Naive thymus-derived CD8-positive, alpha-beta T cell (primary cell): ENCODE measurements at regions not wholly inside any gene's neighbourhood (a gene's known extent, or its start where the extent isn't known, plus 50 kb on each side); places are given as distances from the start of the nearest gene placed in this dataset.
"Not testable (repeated sequence)": the region's sequence is repeated elsewhere in the genome, so short reads cannot be mapped to it uniquely, and the experiment has no call there.

Experiments
- ATAC-seq, 2 donors: fragments of 150-1000 bp; cut with Tn5 transposase in 1 of 2; sonication (Bioruptor Pico), chemical (Tn5 transposase) in 1 of 2; 1 replicate in 1 of 2; 2 replicates in 1 of 2; pipeline ENCODE4 v1.10.0; 2021; ENCODE audit warnings: mild to moderate bottlenecking in 2 of 2, moderate library complexity in 2 of 2
- POLR2A ChIA-PET: fragments of 350-600 bp; sonication (Branson Sonifier 250); formaldehyde crosslinking; loops from one replicate; lab custom pipeline; 2021; ENCODE audit warnings: antibody characterized with exemption; lab: Charles Lee
- DNase-seq, 10 donors: peaks; one replicate each; pipeline versions ENCODE4 v3.0.0 to v3.0.0-alpha.2; 2020 to 2022
- H3K27ac Mint-ChIP-seq, 10 donors: one replicate each; pipeline ENCODE4 v1.8.0; 2020 to 2022; ENCODE audit warnings: mild to moderate bottlenecking in 10 of 10, mixed read lengths in 10 of 10, moderate library complexity in 4 of 10, inconsistent platforms in 1 of 10
- H3K27me3 Mint-ChIP-seq, 5 donors: one replicate each; pipeline ENCODE4 v1.8.0; 2021 to 2022; ENCODE audit warnings: mixed read lengths in 5 of 5
- H3K36me3 Mint-ChIP-seq, 3 donors: one replicate each; pipeline ENCODE4 v1.8.0; 2020 to 2022; ENCODE audit warnings: mixed read lengths in 3 of 3, mild to moderate bottlenecking in 2 of 3, inconsistent platforms in 1 of 3
- H3K4me1 Mint-ChIP-seq, 4 donors: one replicate each; pipeline ENCODE4 v1.8.0; 2021 to 2022; ENCODE audit warnings: mixed read lengths in 4 of 4
- H3K4me3 Mint-ChIP-seq, 10 donors: one replicate each; pipeline ENCODE4 v1.8.0; 2020 to 2022; ENCODE audit warnings: mild to moderate bottlenecking in 10 of 10, mixed read lengths in 10 of 10, moderate library complexity in 6 of 10, inconsistent platforms in 1 of 10
- H3K9me3 Mint-ChIP-seq, 9 donors: one replicate each; pipeline ENCODE4 v1.8.0; 2020 to 2022; ENCODE audit warnings: mixed read lengths in 9 of 9, mild to moderate bottlenecking in 3 of 9, inconsistent platforms in 1 of 9, moderate library complexity in 1 of 9

DNA sequence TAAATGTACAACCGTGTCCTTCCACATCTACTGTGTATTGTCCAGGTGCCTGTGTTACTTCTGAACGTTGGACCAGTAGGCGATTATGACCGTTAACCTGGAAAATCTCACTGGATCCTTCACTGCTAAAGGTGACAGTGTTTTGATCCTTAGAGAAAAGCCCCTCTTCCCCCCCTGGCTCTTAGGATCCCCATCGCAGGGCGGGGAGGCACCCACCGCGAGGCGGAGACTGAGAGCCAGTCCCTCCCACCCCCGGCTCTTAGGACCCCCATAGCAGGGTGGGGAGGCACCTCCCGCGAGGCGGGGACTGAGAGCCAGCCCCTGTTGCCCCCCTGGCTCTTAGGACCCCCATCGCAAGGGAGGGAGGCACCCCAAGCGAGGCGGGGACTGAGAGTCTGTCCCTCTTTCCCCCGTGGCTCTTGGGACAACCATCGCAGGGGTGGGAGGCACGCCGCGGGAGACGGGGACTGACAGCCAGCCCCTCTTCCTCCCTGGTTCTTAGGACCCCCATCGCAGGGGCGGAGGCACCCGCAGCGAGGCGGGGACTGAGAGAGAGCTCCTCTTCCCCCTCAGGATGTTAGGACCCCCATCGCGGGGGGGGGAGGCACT lies 194.3 kb upstream of the PZP start:
- H3K4me1 Mint-ChIP-seq, POLR2A ChIA-PET, H3K27ac Mint-ChIP-seq, H3K9me3 Mint-ChIP-seq, H3K4me3 Mint-ChIP-seq, H3K27me3 Mint-ChIP-seq, H3K36me3 Mint-ChIP-seq, DNase-seq: not testable (repeated sequence)
- ATAC-seq = peak in 1 of 2 donors; percentile 55

DNA sequence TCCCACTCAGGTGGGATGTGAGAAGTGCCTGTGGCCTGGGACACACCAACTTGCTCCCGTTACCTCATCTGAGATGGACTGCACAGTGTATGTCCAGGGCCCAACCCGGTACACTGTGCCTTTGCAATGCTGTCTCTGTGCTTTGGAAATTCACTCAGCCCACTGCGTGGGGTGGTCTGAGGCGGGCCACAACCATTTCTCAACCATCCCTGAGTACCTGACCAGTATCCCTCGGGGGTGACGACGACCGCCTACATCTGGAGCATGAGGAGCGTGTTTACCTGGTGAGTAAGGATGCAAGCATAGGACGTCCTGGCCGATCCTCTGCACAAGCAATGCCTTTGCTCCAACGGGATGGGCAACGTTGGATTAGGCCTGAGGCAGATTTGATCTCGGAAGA lies 188.2 kb upstream of the PZP start:
- H3K27me3 Mint-ChIP-seq, ATAC-seq: not testable (repeated sequence)

DNA sequence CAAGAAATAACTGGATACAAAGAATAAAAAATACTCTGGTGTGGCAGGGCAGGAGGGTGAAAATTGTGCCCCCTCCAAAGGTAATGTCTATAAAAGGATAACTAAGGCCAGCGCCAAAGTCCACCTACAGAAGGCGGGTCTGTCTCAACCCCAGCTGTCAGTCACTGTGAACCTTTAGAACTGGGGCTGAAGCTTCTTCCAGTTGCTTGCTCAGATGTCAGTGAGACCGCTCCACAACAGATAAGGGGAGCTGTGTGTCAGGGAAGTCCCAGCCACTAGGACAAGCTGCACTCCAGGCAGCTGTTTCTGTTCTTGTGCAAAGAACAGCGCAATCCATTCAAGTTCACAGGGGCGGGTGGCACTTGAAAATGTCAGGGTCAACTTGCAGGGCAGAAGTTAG lies 187.0 kb upstream of the PZP start:
- peaks cover 0 to 10% (median 5%) of the 10 kb centered on the region in 3 donors for H3K36me3 Mint-ChIP-seq
- H3K27ac Mint-ChIP-seq, DNase-seq, H3K4me3 Mint-ChIP-seq, H3K27me3 Mint-ChIP-seq, POLR2A ChIA-PET, H3K4me1 Mint-ChIP-seq, ATAC-seq, H3K9me3 Mint-ChIP-seq: not testable (repeated sequence)

More for the DNA sequence above, 188.2 kb upstream of the PZP start:
- DNase-seq, H3K4me3 Mint-ChIP-seq, H3K4me1 Mint-ChIP-seq, H3K9me3 Mint-ChIP-seq, POLR2A ChIA-PET, H3K27ac Mint-ChIP-seq: not testable (repeated sequence)
- peaks cover 0 to 10% (median 5%) of the 10 kb centered on the region in 3 donors for H3K36me3 Mint-ChIP-seq

DNA sequence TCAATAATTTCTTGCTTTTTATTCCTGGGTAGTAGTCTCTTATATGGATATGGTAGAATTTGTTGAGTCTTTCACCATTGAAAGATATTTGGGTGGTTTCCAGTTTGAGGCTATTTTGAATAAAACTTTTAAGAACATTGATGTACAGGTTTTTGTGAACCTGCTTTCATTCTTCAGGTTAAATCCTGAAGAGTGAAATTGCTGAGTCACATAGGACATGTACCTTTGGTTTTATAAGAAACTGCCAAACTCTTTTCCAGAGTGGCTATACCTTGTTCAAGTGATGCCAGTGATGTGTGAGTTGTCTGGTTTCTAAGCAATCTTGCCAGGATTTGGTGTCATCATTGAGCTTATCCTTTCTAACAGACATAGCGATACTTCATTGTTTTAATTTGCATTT lies 184.6 kb upstream of the PZP start:
- no peak for DNase-seq
- Mint-ChIP-seq H3K4me1 (peaks cover 2 to 14% (median 6%) of the 10 kb centered on the region in 4 donors), H3K4me3 (no peak overlapping the region), H3K27ac (no peak overlapping the region), H3K9me3 (no peaks in the 10 kb centered on the region), H3K36me3 (peaks cover 0 to 9% (median 5%) of the 10 kb centered on the region in 3 donors), H3K27me3 (peaks cover 0 to 4% (median 0%) of the 10 kb centered on the region in 5 donors)
- POLR2A ChIA-PET = no interaction called here
- ATAC-seq = no peak

DNA sequence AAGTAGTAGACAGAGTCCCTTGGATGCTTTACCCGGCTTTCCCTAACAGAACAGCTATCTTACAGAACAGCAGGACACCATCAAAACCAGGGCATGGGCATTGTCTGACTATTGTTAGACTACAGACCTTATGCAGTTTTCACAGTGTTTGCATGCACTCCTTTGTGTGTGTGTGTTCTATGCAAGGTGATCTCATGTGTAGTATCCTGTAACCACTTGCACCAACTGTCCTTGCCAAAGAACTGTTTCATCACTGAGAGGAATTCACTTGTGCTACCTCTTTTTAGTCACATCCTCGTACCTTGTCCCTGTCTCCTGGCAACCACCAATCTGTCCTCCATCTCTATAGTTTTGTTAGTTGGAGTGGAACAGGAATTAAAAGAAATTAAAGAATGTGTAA lies 183.6 kb upstream of the PZP start:
- POLR2A ChIA-PET = interaction anchor here (0.8 kb wide), 1 partner anchor 8 kb away, joined by 3 read pairs; no protein-coding TSS in a partner anchor

DNA sequence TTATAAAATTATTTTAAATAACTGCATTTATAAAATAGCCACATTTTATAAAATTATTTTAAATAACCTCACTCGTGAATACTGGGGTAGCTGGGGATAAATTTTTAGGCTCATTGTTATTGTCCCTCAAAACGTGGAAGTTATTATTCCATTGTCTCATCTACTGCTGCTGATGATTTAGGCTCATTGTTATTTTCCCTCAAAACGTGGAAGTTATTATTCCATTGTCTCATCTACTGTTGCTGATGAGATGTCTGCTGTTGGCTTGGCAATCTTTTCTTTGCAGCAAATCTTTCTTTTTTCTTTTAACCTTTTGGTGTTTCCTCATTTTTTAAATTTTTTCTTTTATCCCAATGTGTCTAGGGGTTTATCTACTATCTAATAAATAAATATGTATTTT lies 182.6 kb upstream of the PZP start:
- DNase-seq (no peak), ATAC-seq (no peak)
- peaks cover 0 to 2% (median 0%) of the 10 kb centered on the region in 9 donors for H3K9me3 Mint-ChIP-seq
- H3K27ac Mint-ChIP-seq = no peak overlapping the region
- peaks cover 5 to 22% (median 13%) of the 10 kb centered on the region in 4 donors for H3K4me1 Mint-ChIP-seq
- no peak overlapping the region for H3K4me3 Mint-ChIP-seq
- POLR2A ChIA-PET = no interaction called here
- no peaks in the 10 kb centered on the region for H3K27me3 Mint-ChIP-seq
- no peaks in the 10 kb centered on the region for H3K36me3 Mint-ChIP-seq

More for the DNA sequence above, 183.6 kb upstream of the PZP start:
- Mint-ChIP-seq H3K4me1 (peaks cover 5 to 22% (median 13%) of the 10 kb centered on the region in 4 donors), H3K9me3 (no peaks in the 10 kb centered on the region), H3K27ac (peak overlapping the region in 1 of 10 donors; percentile 7), H3K4me3 (no peak overlapping the region), H3K27me3 (peaks cover 0 to 3% (median 0%) of the 10 kb centered on the region in 5 donors), H3K36me3 (peaks cover 0 to 7% (median 3%) of the 10 kb centered on the region in 3 donors)
- no peak for DNase-seq
- ATAC-seq = no peak

DNA sequence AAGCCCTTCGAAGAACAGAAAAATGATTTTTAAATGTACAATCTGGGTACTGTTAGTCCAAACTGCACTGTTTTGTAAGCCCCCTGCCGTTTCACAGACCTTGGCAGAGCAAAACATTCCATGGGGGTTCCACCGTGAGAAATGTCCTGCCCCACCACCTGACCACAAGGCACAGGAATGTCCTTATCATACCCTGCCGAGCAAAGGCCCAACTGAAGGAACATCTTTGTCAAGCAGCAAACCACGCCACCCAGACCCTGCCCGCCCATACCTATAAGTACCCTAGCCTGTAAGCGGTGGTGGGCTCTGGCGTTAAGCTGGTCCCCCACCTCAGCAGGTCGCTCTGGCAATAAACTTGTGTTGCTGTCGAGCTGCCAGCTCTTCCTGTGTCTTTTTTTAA lies 181.6 kb upstream of the PZP start:
- peaks cover 5 to 22% (median 13%) of the 10 kb centered on the region in 4 donors for H3K4me1 Mint-ChIP-seq
- no peak overlapping the region for H3K27ac Mint-ChIP-seq
- H3K36me3 Mint-ChIP-seq = no peaks in the 10 kb centered on the region
- H3K9me3 Mint-ChIP-seq = peaks cover 0 to 2% (median 0%) of the 10 kb centered on the region in 9 donors
- POLR2A ChIA-PET = no interaction called here
- ATAC-seq (no peak), DNase-seq (no peak)
- no peak overlapping the region for H3K4me3 Mint-ChIP-seq
- H3K27me3 Mint-ChIP-seq = no peaks in the 10 kb centered on the region

DNA sequence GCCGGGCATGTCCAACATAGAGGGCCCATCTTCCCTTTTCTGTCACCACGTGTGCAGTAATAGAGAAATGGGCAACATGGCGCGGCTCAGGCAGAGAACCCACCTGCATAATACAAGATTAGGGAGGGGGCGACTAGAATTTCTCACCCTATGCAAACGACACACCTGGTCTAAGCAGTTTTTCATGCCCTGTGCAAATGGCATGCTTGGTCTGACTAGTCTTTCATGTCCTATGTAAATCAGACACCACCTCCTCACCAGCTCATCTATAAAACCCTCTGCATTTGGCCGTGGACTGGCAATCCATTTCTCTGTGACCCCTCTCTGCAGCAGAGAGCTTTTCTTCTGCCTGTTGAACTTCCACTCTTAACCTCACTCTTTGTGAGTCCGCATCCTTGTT lies 180.2 kb upstream of the PZP start:
- H3K27me3 Mint-ChIP-seq = no peaks in the 10 kb centered on the region
- ATAC-seq = no peak
- peak overlapping the region in 1 of 10 donors; percentile 16 for H3K27ac Mint-ChIP-seq
- POLR2A ChIA-PET = no interaction called here
- peak overlapping the region in 1 of 10 donors; percentile 2 for H3K4me3 Mint-ChIP-seq
- H3K36me3 Mint-ChIP-seq = no peaks in the 10 kb centered on the region
- DNase-seq = no peak
- H3K4me1 Mint-ChIP-seq = peaks cover 5 to 22% (median 13%) of the 10 kb centered on the region in 4 donors
- H3K9me3 Mint-ChIP-seq = peaks cover 0 to 2% (median 0%) of the 10 kb centered on the region in 9 donors

DNA sequence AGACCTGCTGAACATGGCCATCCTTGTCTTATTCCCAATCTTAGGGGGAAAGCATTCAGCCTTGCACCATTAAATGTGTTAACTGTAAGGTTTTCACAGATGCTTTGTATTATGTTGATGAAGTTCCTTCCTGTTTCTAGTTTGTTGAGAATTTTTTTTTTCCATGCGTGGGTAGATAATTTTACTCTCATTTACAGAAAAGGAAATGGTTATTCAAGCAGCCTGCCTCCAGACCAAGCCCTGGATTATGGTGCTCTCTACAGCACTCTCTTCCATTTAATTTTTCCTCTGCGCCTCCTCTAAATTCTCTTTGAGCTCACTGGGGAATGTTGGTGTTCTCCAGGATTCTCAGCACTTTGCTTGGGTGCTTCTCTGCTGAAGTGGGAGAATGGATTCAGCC lies 179.3 kb upstream of the PZP start:
- peak overlapping the region in 6 of 10 donors; percentile 35 to 55 (median 44) for H3K27ac Mint-ChIP-seq
- no peaks in the 10 kb centered on the region for H3K36me3 Mint-ChIP-seq
- no peaks in the 10 kb centered on the region for H3K27me3 Mint-ChIP-seq
- H3K4me3 Mint-ChIP-seq = peak overlapping the region in 3 of 10 donors; percentile 1 to 20 (median 14)
- no peak for ATAC-seq
- H3K9me3 Mint-ChIP-seq = peaks cover 0 to 2% (median 0%) of the 10 kb centered on the region in 9 donors
- peaks cover 5 to 22% (median 13%) of the 10 kb centered on the region in 4 donors for H3K4me1 Mint-ChIP-seq
- DNase-seq = no peak
- POLR2A ChIA-PET = no interaction called here

DNA sequence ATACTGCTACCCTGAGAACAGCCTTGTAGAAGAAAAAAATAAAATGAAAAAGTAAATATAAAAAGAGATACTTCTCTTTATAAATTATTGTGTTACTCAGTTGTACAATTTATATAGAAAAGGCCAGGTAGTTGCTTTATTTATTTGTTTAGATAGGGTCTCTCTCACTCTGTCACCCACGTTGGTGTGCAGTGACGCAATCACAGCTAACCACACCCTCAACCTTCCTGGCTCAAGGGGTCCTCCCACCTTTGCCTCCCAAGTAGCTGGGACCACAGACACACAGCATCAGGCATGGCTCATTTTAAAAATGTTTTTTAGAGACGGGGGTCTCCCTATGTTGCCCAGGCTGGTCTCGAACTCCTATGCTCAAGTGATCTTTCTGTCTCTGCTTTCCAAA lies 175.4 kb upstream of the PZP start:
- peaks cover 4 to 16% (median 12%) of the 10 kb centered on the region in 4 donors for H3K4me1 Mint-ChIP-seq
- POLR2A ChIA-PET = interaction anchor here (0.6 kb wide), 1 partner anchor 8 kb away, joined by 3 read pairs; no protein-coding TSS in a partner anchor
- H3K36me3 Mint-ChIP-seq = no peaks in the 10 kb centered on the region
- peaks cover 0 to 1% (median 0%) of the 10 kb centered on the region in 5 donors for H3K27me3 Mint-ChIP-seq
- no peak for ATAC-seq
- H3K9me3 Mint-ChIP-seq = peaks cover 0 to 2% (median 0%) of the 10 kb centered on the region in 9 donors
- no peak for DNase-seq
- no peak overlapping the region for H3K4me3 Mint-ChIP-seq
- no peak overlapping the region for H3K27ac Mint-ChIP-seq

DNA sequence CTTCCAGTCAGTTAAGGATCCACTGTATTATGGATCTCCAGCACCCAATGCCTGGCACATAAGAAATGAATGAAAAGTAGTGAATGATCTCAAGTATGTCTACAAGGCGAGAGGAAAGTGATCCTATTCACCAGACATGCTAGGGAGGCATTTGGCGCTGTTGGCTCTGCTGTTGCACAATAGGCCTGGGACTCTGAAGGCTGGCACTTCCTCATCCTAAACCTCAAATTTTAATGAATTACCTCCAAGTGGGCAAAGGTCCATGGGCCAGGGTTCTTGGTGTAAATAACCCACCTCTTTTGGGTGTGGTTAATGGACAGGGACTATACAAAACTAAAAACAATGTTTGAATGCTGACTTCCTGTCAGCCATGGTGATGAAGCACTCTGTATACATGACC lies 173.4 kb upstream of the PZP start:
- ATAC-seq (no peak), DNase-seq (no peak)
- no peak overlapping the region for H3K4me3 Mint-ChIP-seq
- H3K4me1 Mint-ChIP-seq = peaks cover 0 to 2% (median 1%) of the 10 kb centered on the region in 4 donors
- peaks cover 0 to 1% (median 0%) of the 10 kb centered on the region in 5 donors for H3K27me3 Mint-ChIP-seq
- H3K36me3 Mint-ChIP-seq = no peaks in the 10 kb centered on the region
- H3K27ac Mint-ChIP-seq = peak overlapping the region in 1 of 10 donors; percentile 37
- POLR2A ChIA-PET = no interaction called here
- H3K9me3 Mint-ChIP-seq = peaks cover 0 to 2% (median 0%) of the 10 kb centered on the region in 9 donors

DNA sequence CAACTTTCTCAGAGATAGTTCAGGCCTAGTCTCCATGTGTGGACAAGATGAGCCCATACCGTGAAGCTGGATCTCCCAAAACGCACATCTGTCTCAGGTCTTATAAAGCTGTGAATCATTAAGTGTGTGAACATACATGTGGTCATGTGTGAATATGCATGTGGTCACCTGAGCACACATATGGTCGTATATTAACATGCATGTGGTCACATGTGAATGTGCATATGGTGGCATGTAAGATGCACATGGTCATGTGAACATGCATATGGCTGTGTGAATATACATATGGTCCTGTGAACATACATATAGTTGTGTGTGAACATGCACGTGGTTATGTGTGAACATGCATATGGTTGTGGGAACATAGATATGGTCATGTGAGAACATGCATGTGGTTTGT lies 172.5 kb upstream of the PZP start:
- peaks cover 0 to 2% (median 1%) of the 10 kb centered on the region in 4 donors for H3K4me1 Mint-ChIP-seq
- no peak for DNase-seq
- H3K9me3 Mint-ChIP-seq = no peaks in the 10 kb centered on the region
- H3K4me3 Mint-ChIP-seq = no peak overlapping the region
- ATAC-seq = no peak
- POLR2A ChIA-PET = no interaction called here
- no peaks in the 10 kb centered on the region for H3K36me3 Mint-ChIP-seq
- H3K27me3 Mint-ChIP-seq = peaks cover 0 to 1% (median 0%) of the 10 kb centered on the region in 5 donors
- H3K27ac Mint-ChIP-seq = no peak overlapping the region

DNA sequence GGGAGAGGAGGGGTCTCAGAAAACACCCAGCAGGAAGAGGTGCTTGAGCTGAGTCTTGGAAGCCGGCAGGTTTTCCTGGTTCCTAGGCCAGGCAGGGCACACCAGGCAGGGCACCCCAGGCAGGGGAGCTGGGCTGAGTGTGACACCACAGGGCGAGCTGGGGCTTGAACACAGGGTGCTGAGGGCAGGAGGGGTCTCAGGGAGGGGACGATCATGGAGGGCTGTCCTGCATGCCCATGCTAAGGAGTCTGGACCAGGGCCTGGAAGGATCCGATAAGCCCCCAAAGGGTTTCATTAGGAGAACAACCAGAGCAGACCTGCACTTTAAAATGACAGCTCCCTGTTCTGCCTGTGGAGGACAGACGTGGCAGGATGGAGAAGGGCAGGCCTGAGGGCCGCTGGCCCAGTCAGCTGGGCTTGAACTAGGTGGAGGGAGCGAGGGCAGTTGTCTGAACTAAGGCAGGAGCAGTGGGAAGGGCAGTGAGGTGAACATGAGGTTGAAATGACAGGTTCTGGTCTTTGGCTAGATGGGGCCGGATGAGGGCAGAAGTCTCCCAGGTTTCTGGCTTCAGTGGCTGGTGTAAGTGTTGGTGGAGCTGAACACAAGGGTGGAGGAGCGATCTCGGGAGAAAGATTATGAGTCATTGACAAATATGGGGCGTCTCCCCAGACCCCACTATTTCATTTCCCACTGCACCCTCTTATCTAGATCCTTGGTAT lies 171.0 kb upstream of the PZP start:
- no peak overlapping the region for H3K4me3 Mint-ChIP-seq
- no peaks in the 10 kb centered on the region for H3K36me3 Mint-ChIP-seq
- H3K4me1 Mint-ChIP-seq = peaks cover 0 to 2% (median 1%) of the 10 kb centered on the region in 4 donors
- peaks cover 0 to 1% (median 0%) of the 10 kb centered on the region in 5 donors for H3K27me3 Mint-ChIP-seq
- ATAC-seq (no peak), DNase-seq (no peak)
- POLR2A ChIA-PET = no interaction called here
- peak overlapping the region in 2 of 10 donors; percentile 24 to 35 for H3K27ac Mint-ChIP-seq
- H3K9me3 Mint-ChIP-seq = no peaks in the 10 kb centered on the region
